ENCODE measurements at regions not wholly inside any gene's neighbourhood (a gene's known extent, or its start where the extent isn't known, plus 50 kb on each side); places are given as distances from the start of the nearest gene placed in this dataset.

GRCh38 chr5:102018690-102019089 is 277.4 kb downstream of the SLCO4C1 start:
- TF ChIP-seq CTCF (IDR thresholded peaks at IDR 0.05) = no peak

DNA sequence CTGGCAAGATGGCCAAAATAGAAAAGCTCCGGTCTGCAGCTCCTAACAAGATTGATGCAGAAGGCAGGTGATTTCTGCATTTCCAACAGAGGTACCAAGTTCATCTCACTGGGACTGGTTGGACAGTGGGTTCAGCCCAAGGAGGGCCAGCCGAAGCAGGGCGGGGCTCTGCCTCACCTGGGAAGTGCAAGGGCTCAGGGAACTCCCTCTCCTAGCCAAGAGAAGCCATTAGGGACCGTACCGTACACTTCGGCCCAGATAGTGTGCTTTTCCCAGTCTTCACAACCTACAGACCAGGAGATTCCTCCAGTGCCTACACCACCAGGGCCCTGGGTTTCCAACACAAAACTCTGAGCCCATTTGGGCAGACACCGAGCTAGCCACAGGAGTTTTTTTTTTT is 277.8 kb downstream of the SLCO4C1 start:
- no peak for TF ChIP-seq CTCF (IDR thresholded peaks at IDR 0.05)

DNA sequence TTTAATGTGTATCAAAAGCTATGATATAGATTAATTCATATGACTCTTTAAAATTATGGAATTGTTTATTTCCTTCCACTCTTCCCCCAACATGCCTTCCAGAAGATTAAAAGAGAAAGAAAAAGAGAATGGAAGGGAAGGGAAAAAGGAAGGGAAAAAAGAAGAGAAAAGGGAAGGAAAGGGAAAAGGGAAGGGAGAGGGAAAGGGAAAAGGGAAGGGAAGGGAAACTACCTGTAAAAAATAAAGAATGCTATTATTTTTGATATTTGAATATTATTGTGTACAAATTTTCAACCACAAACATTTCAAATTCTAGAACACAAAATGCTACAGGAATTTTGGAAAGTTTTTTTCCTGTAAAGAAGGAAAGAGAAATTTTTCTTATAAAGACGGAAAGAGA is 281.7 kb downstream of the SLCO4C1 start:
- TF ChIP-seq CTCF (IDR thresholded peaks at IDR 0.05) = no peak

DNA sequence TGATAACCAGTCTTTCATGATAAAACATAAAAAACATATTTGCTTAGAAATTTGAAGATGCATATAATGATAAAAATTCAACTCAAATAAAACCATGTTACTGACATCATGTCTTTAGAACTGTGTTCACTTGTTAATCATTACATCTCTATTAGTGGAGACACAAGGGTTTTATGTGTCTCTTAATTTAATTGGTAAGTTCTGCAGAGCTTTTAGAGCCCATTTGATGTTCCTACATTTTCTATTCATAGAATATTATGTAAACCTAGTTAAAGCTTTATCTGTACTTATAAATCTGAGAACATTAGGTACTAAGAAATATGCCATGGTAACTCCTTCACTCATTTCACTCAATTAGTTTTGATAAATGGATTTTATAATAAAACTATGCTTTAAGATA is 285.4 kb downstream of the SLCO4C1 start:
- no peak for TF ChIP-seq CTCF (IDR thresholded peaks at IDR 0.05)

- no peak for TF ChIP-seq CTCF (IDR thresholded peaks at IDR 0.05)
These were observed 298.8 kb downstream of the SLCO4C1 start for GRCh38 chr5:101997235-101997634.

GRCh38 chr5:101995585-101995984 is 300.5 kb downstream of the SLCO4C1 start:
- no peak for TF ChIP-seq CTCF (IDR thresholded peaks at IDR 0.05)

DNA sequence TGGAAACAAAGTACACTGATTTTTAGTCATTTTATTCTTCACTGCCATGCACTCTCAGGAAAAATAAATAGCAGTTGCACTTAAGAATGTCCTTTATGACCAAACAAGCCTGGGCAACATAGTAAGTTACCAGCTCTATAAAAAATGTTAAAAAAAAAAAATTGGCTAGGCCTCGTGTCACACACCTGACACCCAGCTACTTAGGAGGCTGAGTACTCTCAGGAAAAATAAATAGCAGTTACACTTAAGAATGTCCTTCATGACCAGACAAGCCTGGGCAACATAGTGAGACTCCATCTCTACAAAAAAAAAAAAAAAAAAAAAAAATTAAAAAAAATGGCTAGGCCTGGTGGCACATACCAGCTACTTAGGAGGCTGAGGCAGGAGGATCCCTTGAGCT is 304.6 kb downstream of the SLCO4C1 start:
- TF ChIP-seq CTCF (IDR thresholded peaks at IDR 0.05) = no peak

DNA sequence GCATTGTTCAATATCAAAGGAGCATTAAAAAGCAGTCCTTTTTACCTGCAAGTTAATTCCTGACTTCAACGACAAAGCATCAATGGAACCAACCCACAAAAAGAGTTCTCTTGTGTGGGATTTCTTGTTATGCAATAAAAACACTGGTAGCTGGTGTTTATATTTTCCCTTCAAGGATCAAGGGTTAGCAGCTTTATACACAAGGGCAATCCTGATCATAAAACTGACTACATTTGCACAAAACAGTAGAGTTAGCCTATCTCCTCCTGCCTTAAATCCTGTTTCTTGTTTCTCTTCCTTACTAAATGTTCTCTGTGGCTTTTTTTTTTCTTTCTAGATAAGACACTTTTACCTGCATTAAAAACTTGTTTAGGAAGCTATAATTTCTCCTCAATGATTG is 306.4 kb downstream of the SLCO4C1 start:
- no peak for TF ChIP-seq CTCF (IDR thresholded peaks at IDR 0.05)
